GM19239 (cell line): ENCODE measurements at regions not wholly inside any gene's neighbourhood (a gene's known extent, or its start where the extent isn't known, plus 50 kb on each side); places are given as distances from the start of the nearest gene placed in this dataset.

ENCODE experiments used
- DNase-seq: peaks from one replicate; pipeline ENCODE4 v3.0.0; 2011; ENCODE audit warnings: low spot score; ENCODE audit not compliant: insufficient read length
- FAIRE-seq: peaks from 2 replicates; lab custom pipeline; 2011; peaks lifted over from hg19 to GRCh38; lab: Jason Lieb, UNC

DNA sequence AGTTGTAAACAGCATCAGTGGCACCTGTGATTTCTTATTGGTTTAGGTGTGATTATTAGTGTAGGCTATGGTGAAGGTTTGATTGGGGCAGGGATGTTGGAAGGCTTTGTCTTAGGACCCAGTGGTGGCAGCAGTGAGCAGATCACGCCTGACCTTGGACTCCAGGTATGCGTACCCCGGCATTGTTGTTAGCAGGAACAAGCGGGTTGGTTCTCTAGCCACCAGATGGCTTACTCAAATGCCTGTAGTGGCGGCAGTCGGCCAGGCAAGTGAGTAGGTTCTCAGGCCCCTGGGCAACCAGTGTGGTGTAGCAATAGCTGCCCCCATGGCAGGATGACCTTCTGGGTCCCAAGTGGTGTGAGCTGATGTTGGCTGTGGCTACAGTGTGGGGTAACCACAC, 558.3 kb downstream of the KCNJ3 start:
- FAIRE-seq (no peak), DNase-seq (no peak)

DNA sequence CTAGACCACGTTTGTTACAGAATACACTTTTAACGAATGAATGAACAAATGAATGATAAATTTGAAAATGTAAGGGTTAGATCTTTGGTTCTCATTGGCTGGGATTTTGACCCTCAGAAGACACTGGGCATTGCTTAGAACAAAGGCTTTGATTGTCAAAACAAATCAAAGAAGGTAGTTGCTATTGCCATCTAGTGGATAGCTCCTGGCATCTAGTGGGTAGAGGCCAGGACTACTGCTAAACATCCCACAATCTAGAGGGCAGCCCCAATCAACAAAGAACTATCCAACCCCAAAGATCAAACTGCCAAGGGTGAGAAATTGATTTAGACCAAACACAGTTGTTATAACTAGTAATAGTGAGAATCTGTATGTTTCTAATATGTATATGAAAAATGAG, 552.3 kb downstream of the KCNJ3 start:
- FAIRE-seq (no peak), DNase-seq (no peak)

DNA sequence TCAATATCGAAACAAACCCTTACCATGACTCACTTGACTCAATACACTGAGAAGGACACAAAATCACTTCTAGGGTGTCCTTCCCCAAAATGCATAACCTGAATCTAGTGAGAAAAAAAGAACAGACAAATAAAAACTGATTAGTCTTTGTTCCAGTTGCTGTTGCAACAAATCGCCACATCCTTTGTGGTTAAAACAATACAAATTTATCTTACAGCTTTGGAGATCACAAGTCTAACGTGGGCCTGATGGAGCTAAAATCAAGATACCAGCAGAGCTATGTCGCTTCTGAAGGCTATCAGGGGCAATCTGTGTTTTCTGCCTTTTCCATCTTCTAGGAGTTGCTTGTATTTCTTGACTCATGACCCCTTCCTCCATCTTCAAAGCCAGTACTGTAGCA, 541.7 kb downstream of the KCNJ3 start:
- DNase-seq = no peak
- FAIRE-seq = no peak

- no peak for FAIRE-seq
- no peak for DNase-seq
Measured at GRCh38 chr2:155235710-155236109, 537.2 kb downstream of the KCNJ3 start.

GRCh38 chr2:155223781-155224406, 525.4 kb downstream of the KCNJ3 start:
- DNase-seq = peak; percentile 1
- FAIRE-seq = peak; percentile 21

DNA sequence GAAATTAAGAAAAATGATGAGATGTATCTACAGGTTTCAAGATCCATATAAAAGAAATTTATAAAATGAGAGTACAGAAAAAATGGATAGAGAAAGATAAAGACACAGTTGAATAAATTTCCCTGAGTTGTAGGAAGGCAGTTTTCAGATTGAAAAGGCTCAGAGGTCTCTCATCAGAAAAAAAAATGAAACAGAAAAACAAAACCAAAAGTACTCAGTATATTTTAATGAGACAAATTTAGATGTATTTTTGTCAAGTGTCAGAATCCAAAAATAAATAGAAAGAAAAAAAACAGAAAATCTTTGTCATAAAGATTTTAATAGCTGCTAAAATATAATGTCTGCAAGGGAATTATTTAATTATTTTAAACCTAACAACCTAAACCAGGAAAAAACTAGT, 520.5 kb downstream of the KCNJ3 start:
- FAIRE-seq (peak; percentile 39), DNase-seq (no peak)

DNA sequence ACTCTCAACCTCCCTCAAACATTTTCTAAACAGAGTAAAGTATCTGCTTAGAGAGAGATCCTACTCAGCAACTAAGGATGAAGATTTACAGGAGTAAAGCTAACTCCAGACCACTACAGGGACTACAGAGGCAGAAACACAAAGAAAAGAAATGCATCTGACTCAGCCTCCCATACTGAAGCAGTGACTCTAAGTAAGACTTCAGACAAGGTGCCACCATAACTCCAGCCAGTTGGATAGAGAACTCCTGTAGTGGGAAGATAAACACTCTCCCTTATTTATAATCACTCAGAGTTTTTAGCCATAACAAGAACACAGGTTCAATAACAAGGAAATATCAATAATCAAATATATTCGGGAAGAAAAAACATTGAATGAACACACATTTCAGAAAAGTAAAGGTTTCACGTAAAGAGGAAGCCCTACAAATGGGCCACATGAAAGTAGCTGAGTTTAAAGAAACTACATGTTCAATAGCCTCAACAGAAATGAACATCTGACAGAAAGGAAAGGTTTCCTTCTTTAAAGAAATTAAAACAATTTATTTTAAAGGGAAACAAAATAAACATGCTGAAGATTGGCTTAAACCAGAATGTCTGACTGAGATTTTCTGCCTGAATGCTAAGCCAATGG, 519.9 kb downstream of the KCNJ3 start:
- FAIRE-seq = peak; percentile 74

DNA sequence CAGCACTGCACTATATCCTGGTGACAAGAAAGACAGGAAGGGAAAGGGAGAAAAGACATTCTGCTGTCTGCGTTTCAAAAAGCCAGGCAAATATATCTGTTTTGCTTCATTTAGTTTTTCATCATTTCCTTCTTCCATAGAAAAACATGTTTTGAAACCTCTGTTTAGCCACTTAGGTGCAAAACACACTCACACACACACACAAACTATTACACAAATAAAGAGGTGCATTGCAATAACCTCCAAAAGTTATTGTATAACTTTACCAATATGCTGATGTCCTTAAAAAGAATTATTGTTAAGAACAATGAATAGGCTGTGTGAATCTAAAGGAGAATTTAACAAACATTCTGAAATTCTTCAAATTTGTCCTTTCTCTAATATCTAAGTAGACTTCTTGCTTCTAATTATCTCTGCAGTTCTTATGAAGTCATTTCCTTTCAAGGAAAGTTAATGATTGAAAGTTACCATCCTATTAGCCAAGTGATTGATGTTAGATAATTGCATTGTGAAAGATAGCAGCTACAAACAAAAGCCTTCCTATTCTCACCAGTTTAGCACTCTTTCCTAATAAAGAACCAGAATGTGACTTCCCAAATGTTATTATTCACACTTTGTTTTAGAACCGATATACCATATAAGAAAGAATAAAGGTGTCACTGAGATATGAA, 516.7 kb downstream of the KCNJ3 start:
- FAIRE-seq (no peak), DNase-seq (no peak)

More for the DNA sequence above, 519.9 kb downstream of the KCNJ3 start:
- DNase-seq = no peak

GRCh38 chr2:155209696-155210450, 511.4 kb downstream of the KCNJ3 start:
- no peak for FAIRE-seq
- DNase-seq = no peak

DNA sequence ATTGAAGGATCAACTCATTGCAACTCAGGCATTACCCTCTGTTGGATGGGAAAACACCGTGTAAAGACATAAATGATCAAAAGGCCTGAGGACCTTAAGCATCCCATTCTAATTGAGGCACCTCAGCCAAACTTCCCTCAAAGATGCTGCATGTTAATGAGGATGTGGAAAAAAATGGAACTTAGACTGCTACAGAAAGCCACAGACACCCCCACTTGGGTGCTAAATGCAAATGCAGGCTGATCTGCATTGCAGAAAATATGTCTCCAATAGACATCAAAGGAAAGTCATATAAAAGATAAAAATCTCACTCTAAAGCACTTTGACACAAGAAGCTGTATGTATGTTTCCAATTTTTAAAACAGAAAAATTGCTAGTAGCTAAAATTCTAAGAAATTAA, 504.7 kb downstream of the KCNJ3 start:
- FAIRE-seq = no peak

DNA sequence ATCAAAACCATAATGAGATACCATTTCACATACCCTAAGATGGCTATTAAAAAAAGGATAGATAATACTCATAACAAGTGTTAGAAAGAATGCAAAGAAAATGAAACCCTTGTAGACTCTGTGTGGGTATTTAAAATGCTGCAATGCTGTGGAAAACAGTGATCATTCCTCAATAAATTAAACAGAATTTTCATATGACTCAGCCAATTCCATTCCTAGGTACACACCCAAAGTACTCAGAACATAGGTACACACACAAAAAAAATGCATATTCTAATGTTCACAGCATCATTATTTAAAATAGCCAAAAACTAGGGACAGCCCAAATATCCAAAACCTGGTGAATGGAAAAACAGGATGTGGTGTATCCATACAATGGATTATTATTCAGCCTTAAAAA, 502.3 kb downstream of the KCNJ3 start:
- FAIRE-seq (no peak), DNase-seq (no peak)

More for the DNA sequence above, 504.7 kb downstream of the KCNJ3 start:
- no peak for DNase-seq

- no peak for FAIRE-seq
Measured at GRCh38 chr2:155190342-155190741, 491.8 kb downstream of the KCNJ3 start.

GRCh38 chr2:155178921-155179320, 480.4 kb downstream of the KCNJ3 start:
- FAIRE-seq = no peak
- no peak for DNase-seq

More at GRCh38 chr2:155190342-155190741, 491.8 kb downstream of the KCNJ3 start:
- no peak for DNase-seq

DNA sequence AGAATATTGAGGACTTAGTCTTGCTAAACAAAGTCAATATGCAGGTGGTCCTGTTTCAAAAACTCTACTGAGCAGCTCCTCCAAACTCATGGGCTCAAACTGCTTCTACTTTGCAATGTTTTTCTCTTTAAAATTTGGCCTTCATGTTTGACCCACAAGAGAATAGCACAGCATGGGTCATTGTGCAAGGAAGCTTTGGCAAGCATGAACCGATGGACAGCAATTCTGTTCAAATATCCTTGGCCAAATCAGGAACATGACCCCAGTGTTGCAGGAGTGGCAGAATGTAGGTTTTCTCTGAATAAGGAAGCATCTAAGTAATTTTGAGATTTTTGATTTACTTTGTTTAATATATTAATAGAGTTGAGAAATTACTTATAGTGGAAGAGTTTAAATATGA, 477.9 kb downstream of the KCNJ3 start:
- no peak for DNase-seq
- FAIRE-seq = no peak

- DNase-seq = no peak
- FAIRE-seq = no peak
Measured at GRCh38 chr2:155169317-155169716, 470.8 kb downstream of the KCNJ3 start.

DNA sequence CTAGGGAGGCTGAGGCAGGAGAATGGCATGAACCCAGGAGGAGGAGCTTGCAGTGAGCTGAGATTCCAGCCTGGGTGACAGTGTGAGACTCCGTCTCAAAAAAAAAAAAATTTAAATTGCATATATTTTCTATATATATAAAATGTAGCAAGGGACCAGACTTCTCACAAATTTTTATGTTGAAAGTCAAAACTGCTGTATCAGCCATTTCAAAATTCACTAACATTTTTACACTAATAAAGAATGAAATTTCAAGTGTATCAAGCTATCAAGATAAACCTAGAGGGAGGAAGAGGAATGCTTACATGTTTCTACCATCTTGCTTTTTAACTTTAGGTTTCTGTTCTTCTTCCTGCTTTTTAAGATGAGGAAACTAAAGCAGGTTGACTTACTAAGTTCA, 464.0 kb downstream of the KCNJ3 start:
- DNase-seq = no peak
- no peak for FAIRE-seq

DNA sequence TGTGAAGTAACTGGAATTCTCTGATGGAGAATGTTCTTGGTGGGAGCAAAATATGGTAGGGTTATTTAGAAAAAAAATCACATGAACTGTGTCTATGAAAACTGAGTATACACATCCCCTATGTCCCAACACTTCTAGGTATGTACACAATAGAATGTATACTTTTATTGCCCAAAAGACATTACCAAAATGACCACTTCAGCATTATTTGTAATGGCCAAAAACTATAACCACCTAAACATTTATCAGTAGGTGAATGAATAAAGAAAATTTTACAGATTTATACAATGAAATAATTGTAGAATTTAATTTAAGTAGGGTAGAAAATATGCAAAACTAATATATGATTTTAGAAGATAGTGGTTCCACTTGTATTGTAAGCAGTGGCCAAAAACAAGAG, 462.8 kb downstream of the KCNJ3 start:
- no peak for DNase-seq
- FAIRE-seq = no peak

- DNase-seq (no peak), FAIRE-seq (no peak)
Measured at GRCh38 chr2:155157711-155158110, 459.2 kb downstream of the KCNJ3 start.

GRCh38 chr2:155157065-155157464, 458.6 kb downstream of the KCNJ3 start:
- no peak for FAIRE-seq

GRCh38 chr2:155151945-155152344, 453.4 kb downstream of the KCNJ3 start:
- FAIRE-seq (peak; percentile 64), DNase-seq (no peak)

More at GRCh38 chr2:155157065-155157464, 458.6 kb downstream of the KCNJ3 start:
- no peak for DNase-seq

DNA sequence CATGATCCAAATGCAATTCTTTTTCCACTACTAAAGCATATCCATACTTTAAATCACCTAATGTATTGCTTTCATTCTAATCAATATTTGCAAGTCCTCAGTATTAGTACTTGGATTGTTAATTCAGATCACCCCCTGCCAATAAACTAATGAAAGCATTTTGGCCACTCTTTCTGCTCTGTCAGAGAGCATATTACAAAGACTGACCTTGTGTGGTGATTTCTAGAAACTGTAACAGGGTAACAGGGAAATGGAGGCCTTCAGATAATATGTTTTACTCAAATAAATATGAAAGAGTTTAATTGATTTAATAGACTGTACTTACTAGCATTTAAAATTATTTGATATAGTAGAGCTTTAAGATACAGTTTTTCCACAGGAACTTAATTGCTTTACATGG, 453.0 kb downstream of the KCNJ3 start:
- FAIRE-seq = no peak
- DNase-seq = no peak
